ENCODE measurements at regions not wholly inside any gene's neighbourhood (a gene's known extent, or its start where the extent isn't known, plus 50 kb on each side); places are given as distances from the start of the nearest gene placed in this dataset.

- ATAC-seq: no peak
- no peaks in the 10 kb centered on the region for H3K9me3 ChIP-seq (replicated peaks; ENCODE audit: control insufficient read depth, insufficient read depth, low read length)
- WGBS (ENCODE audit: insufficient coverage, insufficient replicate concordance, low lambda C conversion rate, missing lambda C conversion rate): under 1% methylated on average over 7 of the region's 7 CpGs
- no peaks in the 10 kb centered on the region for H4K20me1 ChIP-seq (ENCODE audit: control insufficient read depth, insufficient read depth)
- TF ChIP-seq ZBED1 (IDR thresholded peaks at IDR 0.05; ENCODE audit: borderline replicate concordance) (no peak), E2F8 (IDR thresholded peaks at IDR 0.05; ENCODE audit: low read depth, partially characterized antibody) (no peak), SP1 (IDR thresholded peaks at IDR 0.05; ENCODE audit: low read depth, low read length) (no peak), RCOR1 (conservative IDR thresholded peaks at IDR 0.05; ENCODE audit: low read depth, low read length) (no peak), CUX1 (IDR thresholded peaks at IDR 0.05; ENCODE audit: insufficient replicate concordance, low read depth, low read length) (no peak), HSF1 (IDR thresholded peaks at IDR 0.05; ENCODE audit: low read depth, low read length) (no peak), SIX5 (IDR thresholded peaks at IDR 0.05; ENCODE audit: low read depth, low read length, severe bottlenecking) (no peak), SMARCA5 (IDR thresholded peaks at IDR 0.05) (no peak), BMI1 (IDR thresholded peaks at IDR 0.05; ENCODE audit: borderline replicate concordance) (no peak), IRF4 (IDR thresholded peaks at IDR 0.05; ENCODE audit: low read depth, low read length) (no peak), HDGF (IDR thresholded peaks at IDR 0.05) (no peak), ATF7 (IDR thresholded peaks at IDR 0.05; ENCODE audit: low read depth) (no peak)
- H3K27ac ChIP-seq (ENCODE audit: control insufficient read depth, insufficient read depth): no peak overlapping the region
- no peaks in the 10 kb centered on the region for H3K27me3 ChIP-seq (replicated peaks in 1 of 2; ENCODE audit: control insufficient read depth in 2 of 2, insufficient read depth in 2 of 2, low read length in 1 of 2)
- H2AFZ ChIP-seq (ENCODE audit: control insufficient read depth, low read depth, low read length): no peak overlapping the region
- ChIA-PET RAD21 (ENCODE audit: unreplicated experiment) (no interaction called here), POLR2A (no interaction called here), SMC1A (ENCODE audit: uncharacterized antibody, unreplicated experiment) (interaction anchor here (1.1 kb wide), 1 partner anchor 9 kb away, joined by 3 read pairs; no protein-coding TSS in a partner anchor), CTCF (no interaction called here)
- DNase-seq (ENCODE audit: low read depth, low spot score): no peak
- no peak overlapping the region for H3K9ac ChIP-seq (ENCODE audit: control insufficient read depth, insufficient read depth, low read length)
- intact Hi-C loops (cut with micrococcal nuclease; ENCODE audit: unreplicated experiment) (no loop called here), in situ Hi-C loops (cut with MboI) (no loop called here)
- no TSS peak for BruUV-seq (replicated peaks)
- no peaks in the 10 kb centered on the region for H3K79me2 ChIP-seq (ENCODE audit: control insufficient read depth, insufficient read depth, low read length)
- no peak overlapping the region for H3K4me3 ChIP-seq
- no peak overlapping the region for H3K4me2 ChIP-seq (ENCODE audit: control insufficient read depth, insufficient read depth)
- no peak for FAIRE-seq
- no peaks in the 10 kb centered on the region for H3K4me1 ChIP-seq (ENCODE audit: control insufficient read depth, insufficient read depth, low read length)
- H3K36me3 ChIP-seq (ENCODE audit: control insufficient read depth in 2 of 2, insufficient read depth in 2 of 2, low read length in 1 of 2): no peaks in the 10 kb centered on the region
Observed at GRCh38 chr9:13841746-13842462, 472.0 kb downstream of the NFIB start.
